ENCODE measurements at regions not wholly inside any gene's neighbourhood (a gene's known extent, or its start where the extent isn't known, plus 50 kb on each side); places are given as distances from the start of the nearest gene placed in this dataset.

GRCh38 chr7:32364581-32364980 is 125.6 kb downstream of the LSM5 start:
- Histone ChIP-seq H4K20me1 (ENCODE audit: insufficient read depth, low read length, poor library complexity, severe bottlenecking) (no peaks in the 10 kb centered on the region), H3K9ac (ENCODE audit: low read depth, low read length, poor library complexity, severe bottlenecking) (no peak overlapping the region), H3K4me1 (ENCODE audit: insufficient read depth, low read length, poor library complexity, severe bottlenecking) (no peaks in the 10 kb centered on the region), H3K4me2 (ENCODE audit: low read depth, low read length, poor library complexity, severe bottlenecking) (no peak overlapping the region), H3F3A (ENCODE audit: low read depth) (no peaks in the 10 kb centered on the region), H2AFZ (ENCODE audit: low read length) (no peak overlapping the region), H3K9me2 (replicated peaks; ENCODE audit: low read depth, low read length) (no peaks in the 10 kb centered on the region), H3K79me2 (ENCODE audit: insufficient read depth, low read length) (no peaks in the 10 kb centered on the region), H3K27me3 (ENCODE audit: insufficient read depth, low read length, poor library complexity, severe bottlenecking) (no peaks in the 10 kb centered on the region), H3K9me3 (ENCODE audit: insufficient read depth, low read depth, low read length) (no peaks in the 10 kb centered on the region), H3K36me3 (ENCODE audit: insufficient read depth, low read length) (no peaks in the 10 kb centered on the region), H3K4me3 (ENCODE audit: low read length, poor library complexity, severe bottlenecking) (no peak overlapping the region)
- TF ChIP-seq CTCF (conservative IDR thresholded peaks at IDR 0.05; ENCODE audit: low read length) (no peak), EZH2phosphoT487 (IDR thresholded peaks at IDR 0.05; ENCODE audit: borderline replicate concordance) (no peak)

GRCh38 chr7:32360127-32360526 is 130.1 kb downstream of the LSM5 start:
- H3K9me3 ChIP-seq (ENCODE audit: insufficient read depth, low read depth, low read length), result no peaks in the 10 kb centered on the region
- no peaks in the 10 kb centered on the region for H3K27me3 ChIP-seq (ENCODE audit: insufficient read depth, low read length, poor library complexity, severe bottlenecking)

GRCh38 chr7:32357535-32358277 is 132.5 kb downstream of the LSM5 start:
- no peaks in the 10 kb centered on the region for H3K27me3 ChIP-seq (ENCODE audit: insufficient read depth, low read length, poor library complexity, severe bottlenecking)
- H2AFZ ChIP-seq (ENCODE audit: low read length), result no peak overlapping the region
- no peaks in the 10 kb centered on the region for H3K9me3 ChIP-seq (ENCODE audit: insufficient read depth, low read depth, low read length)
- no peaks in the 10 kb centered on the region for H3K36me3 ChIP-seq (ENCODE audit: insufficient read depth, low read length)
- H3K9ac ChIP-seq (ENCODE audit: low read depth, low read length, poor library complexity, severe bottlenecking), result no peak overlapping the region
- H3K4me3 ChIP-seq (ENCODE audit: low read length, poor library complexity, severe bottlenecking), result no peak overlapping the region
- H3K4me2 ChIP-seq (ENCODE audit: low read depth, low read length, poor library complexity, severe bottlenecking), result no peak overlapping the region
- no peaks in the 10 kb centered on the region for H3K9me2 ChIP-seq (replicated peaks; ENCODE audit: low read depth, low read length)
- no peaks in the 10 kb centered on the region for H3K4me1 ChIP-seq (ENCODE audit: insufficient read depth, low read length, poor library complexity, severe bottlenecking)
- TF ChIP-seq EZH2phosphoT487 (IDR thresholded peaks at IDR 0.05; ENCODE audit: borderline replicate concordance), result no peak
- peak; percentile 35 for TF ChIP-seq CTCF (conservative IDR thresholded peaks at IDR 0.05; ENCODE audit: low read length)
- no peaks in the 10 kb centered on the region for H4K20me1 ChIP-seq (ENCODE audit: insufficient read depth, low read length, poor library complexity, severe bottlenecking)
- no peaks in the 10 kb centered on the region for H3F3A ChIP-seq (ENCODE audit: low read depth)
- no peaks in the 10 kb centered on the region for H3K79me2 ChIP-seq (ENCODE audit: insufficient read depth, low read length)

More at GRCh38 chr7:32360127-32360526, 130.1 kb downstream of the LSM5 start:
- H3K9ac ChIP-seq (ENCODE audit: low read depth, low read length, poor library complexity, severe bottlenecking), result no peak overlapping the region
- no peaks in the 10 kb centered on the region for H3K9me2 ChIP-seq (replicated peaks; ENCODE audit: low read depth, low read length)
- no peaks in the 10 kb centered on the region for H3K4me1 ChIP-seq (ENCODE audit: insufficient read depth, low read length, poor library complexity, severe bottlenecking)
- no peak for TF ChIP-seq CTCF (conservative IDR thresholded peaks at IDR 0.05; ENCODE audit: low read length)
- TF ChIP-seq EZH2phosphoT487 (IDR thresholded peaks at IDR 0.05; ENCODE audit: borderline replicate concordance), result no peak
- H3F3A ChIP-seq (ENCODE audit: low read depth), result no peaks in the 10 kb centered on the region
- no peaks in the 10 kb centered on the region for H3K36me3 ChIP-seq (ENCODE audit: insufficient read depth, low read length)
- H3K4me3 ChIP-seq (ENCODE audit: low read length, poor library complexity, severe bottlenecking), result no peak overlapping the region
- H3K4me2 ChIP-seq (ENCODE audit: low read depth, low read length, poor library complexity, severe bottlenecking), result no peak overlapping the region
- H2AFZ ChIP-seq (ENCODE audit: low read length), result no peak overlapping the region
- H4K20me1 ChIP-seq (ENCODE audit: insufficient read depth, low read length, poor library complexity, severe bottlenecking), result no peaks in the 10 kb centered on the region
- no peaks in the 10 kb centered on the region for H3K79me2 ChIP-seq (ENCODE audit: insufficient read depth, low read length)

Data from Loucy (cell line).